ENCODE measurements at regions not wholly inside any gene's neighbourhood (a gene's known extent, or its start where the extent isn't known, plus 50 kb on each side); places are given as distances from the start of the nearest gene placed in this dataset.

- H3K4me3 Mint-ChIP-seq = no peak overlapping the region
- H3K4me1 Mint-ChIP-seq = peaks cover 7% of the 10 kb centered on the region
- TF ChIP-seq ZNF138 (CRISPR knock-in tag; conservative IDR thresholded peaks at IDR 0.05) (no peak), ZNF425 (CRISPR knock-in tag; conservative IDR thresholded peaks at IDR 0.05) (no peak), CREB1 (CRISPR knock-in tag; IDR thresholded peaks at IDR 0.05) (no peak)
- ChIA-PET POLR2A (no interaction called here), CTCF (no interaction called here)
- H3K27ac Mint-ChIP-seq = no peak overlapping the region
- no peak for DNase-seq (ENCODE audit: low spot score)
- H3K36me3 Mint-ChIP-seq = peaks cover 3% of the 10 kb centered on the region; the same call in 1 of the 2 replicates
- ATAC-seq = no peak
- H3K9me3 Mint-ChIP-seq = peaks cover 10% of the 10 kb centered on the region
- H3K27me3 Mint-ChIP-seq (ENCODE audit: low read depth) = no peaks in the 10 kb centered on the region
Measured at GRCh38 chr3:94544131-94544789, 481.4 kb downstream of the NSUN3 start.

- ATAC-seq (peak; percentile 96), DNase-seq (ENCODE audit: low spot score) (peak; percentile 29)
- ChIA-PET POLR2A (no interaction called here), CTCF (interaction anchor here (0.6 to 1.4 kb wide), 7 partner anchors 10 to 202 kb away, joined by 3 to 5 read pairs (median 3); no protein-coding TSS in a partner anchor)
- no peaks in the 10 kb centered on the region for H3K27me3 Mint-ChIP-seq (ENCODE audit: low read depth)
- no peak overlapping the region for H3K27ac Mint-ChIP-seq
- peaks cover 32% of the 10 kb centered on the region for H3K36me3 Mint-ChIP-seq
- TF ChIP-seq ZNF423 (CRISPR knock-in tag; IDR thresholded peaks at IDR 0.05) (peak; percentile 86), ZNF219 (CRISPR knock-in tag; IDR thresholded peaks at IDR 0.05; ENCODE audit: borderline replicate concordance) (no peak)
- no peak overlapping the region for H3K4me3 Mint-ChIP-seq
- peaks cover 17% of the 10 kb centered on the region for H3K4me1 Mint-ChIP-seq
- peaks cover 54% of the 10 kb centered on the region for H3K9me3 Mint-ChIP-seq
Measured at GRCh38 chr3:94548581-94549316, 485.9 kb downstream of the NSUN3 start.

- Mint-ChIP-seq H3K27ac (no peak overlapping the region), H3K4me3 (no peak overlapping the region), H3K9me3 (peaks cover 39% of the 10 kb centered on the region), H3K36me3 (peaks cover 20% of the 10 kb centered on the region), H3K27me3 (ENCODE audit: low read depth) (no peaks in the 10 kb centered on the region), H3K4me1 (peaks cover 18% of the 10 kb centered on the region)
- no peak for DNase-seq (ENCODE audit: low spot score)
- ATAC-seq = no peak
- ChIA-PET CTCF (interaction anchor here (0.9 to 1.0 kb wide), 2 partner anchors 12 to 15 kb away, joined by 3 read pairs; no protein-coding TSS in a partner anchor), POLR2A (no interaction called here)
- TF ChIP-seq ARID4B (CRISPR knock-in tag; IDR thresholded peaks at IDR 0.05; ENCODE audit: borderline replicate concordance) (no peak), SP1 (CRISPR knock-in tag; conservative IDR thresholded peaks at IDR 0.05) (no peak), SOX15 (CRISPR knock-in tag; IDR thresholded peaks at IDR 0.05) (no peak), ZNF317 (CRISPR knock-in tag; IDR thresholded peaks at IDR 0.05; ENCODE audit: borderline replicate concordance, low read depth) (no peak), PRDM15 (CRISPR knock-in tag; IDR thresholded peaks at IDR 0.05) (no peak), FOXK1 (CRISPR knock-in tag; IDR thresholded peaks at IDR 0.05) (no peak), TEAD1 (CRISPR knock-in tag; IDR thresholded peaks at IDR 0.05) (no peak), PREB (CRISPR knock-in tag; IDR thresholded peaks at IDR 0.05; ENCODE audit: borderline replicate concordance) (no peak), FOXJ3 (CRISPR knock-in tag; IDR thresholded peaks at IDR 0.05; ENCODE audit: borderline replicate concordance) (no peak), NFATC4 (CRISPR knock-in tag; IDR thresholded peaks at IDR 0.05) (no peak), SMAD3 (CRISPR knock-in tag; IDR thresholded peaks at IDR 0.05; ENCODE audit: borderline replicate concordance) (no peak)
Measured at GRCh38 chr3:94561094-94561493, 498.2 kb downstream of the NSUN3 start.

Measured in WTC11 (cell line).